PC-3 (cell line): ENCODE measurements at regions not wholly inside any gene's neighbourhood (a gene's known extent, or its start where the extent isn't known, plus 50 kb on each side); places are given as distances from the start of the nearest gene placed in this dataset.

ENCODE experiments used
- ATAC-seq: fragments of 200-7000 bp; cut with Tn5 transposase; 2 replicates; pipeline ENCODE4 v1.9.1; 2020; ENCODE audit warnings: mild to moderate bottlenecking, moderate library complexity
- BruUV-seq: library from RNA; stranded (reverse); fragments of 400-500 nt; replicated peaks from 2 replicates; lab custom pipeline; 2021; lab: Mats Ljungman, UMichigan
- CTCF ChIA-PET: fragments of 300-600 bp; sonication (Branson Sonifier 250); formaldehyde crosslinking; loops from one replicate; lab custom pipeline; 2022; ENCODE audit warnings: antibody characterized with exemption; lab: Charles Lee
- POLR2A ChIA-PET: fragments of 300-600 bp; sonication (Branson Sonifier 250); formaldehyde crosslinking; loops from one replicate; lab custom pipeline; 2022; ENCODE audit warnings: antibody characterized with exemption; ENCODE audit not compliant: unreplicated experiment; lab: Charles Lee
- DNase-seq: peaks from one replicate; pipeline ENCODE4 v3.0.0-alpha.2; 2015
- H2AFZ ChIP-seq: fragments of 300-600 bp; sonication (generic); 2 replicates; pipeline ENCODE4 v1.6.0; 2016; ENCODE audit warnings: antibody characterized with exemption, low read length
- H3F3A ChIP-seq: fragments of 300-600 bp; sonication (generic); one replicate; pipeline ENCODE4 v1.6.0; 2017; ENCODE audit warnings: antibody characterized with exemption, low read length, control low read depth, mild to moderate bottlenecking; ENCODE audit not compliant: unreplicated experiment
- H3K27ac ChIP-seq: fragments of 300-600 bp; sonication (generic); 2 replicates; pipeline ENCODE4 v1.5.1; 2016; ENCODE audit warnings: mild to moderate bottlenecking, low read length
- H3K27me3 ChIP-seq: fragments of 300-600 bp; sonication (generic); 2 replicates; pipeline ENCODE4 v1.6.1; 2016; ENCODE audit warnings: low read length, mixed read lengths
- H3K36me3 ChIP-seq: fragments of 300-600 bp; sonication (generic); 2 replicates; pipeline ENCODE4 v1.6.1; 2016; ENCODE audit warnings: low read depth, mixed run types, low read length, mixed read lengths
- H3K4me1 ChIP-seq: fragments of 300-600 bp; sonication (generic); 2 replicates; pipeline ENCODE4 v1.5.1; 2016; ENCODE audit warnings: low read length; ENCODE audit not compliant: insufficient read depth
- H3K4me2 ChIP-seq: fragments of 300-600 bp; sonication (generic); 2 replicates; pipeline ENCODE4 v1.6.0; 2016; ENCODE audit warnings: low read length
- H3K4me3 ChIP-seq: fragments of 300-600 bp; sonication (generic); 2 replicates; pipeline ENCODE4 v1.5.1; 2016; ENCODE audit warnings: mild to moderate bottlenecking, low read length, mixed read lengths
- H3K79me2 ChIP-seq: fragments of 300-600 bp; sonication (generic); 2 replicates; pipeline ENCODE4 v1.6.1; 2017; ENCODE audit warnings: low read length, mixed read lengths
- H3K9ac ChIP-seq: fragments of 300-600 bp; sonication (generic); 2 replicates; pipeline ENCODE4 v1.6.0; 2016; ENCODE audit warnings: mild to moderate bottlenecking, low read length
- H3K9me2 ChIP-seq: fragments of 300-600 bp; sonication (generic); replicated peaks from 2 replicates; pipeline ENCODE4 v1.6.1; 2016; ENCODE audit warnings: mixed run types, low read length, mixed read lengths
- H3K9me3 ChIP-seq: fragments of 300-600 bp; sonication (generic); 2 replicates; pipeline ENCODE4 v1.6.1; 2016; ENCODE audit warnings: low read length, mixed read lengths
- H4K20me1 ChIP-seq: fragments of 300-600 bp; sonication (generic); 2 replicates; pipeline ENCODE4 v1.6.1; 2016; ENCODE audit warnings: low read length, mixed read lengths
- EZH2 ChIP-seq: fragments of 300-600 bp; sonication (generic); IDR thresholded peaks from one replicate; pipeline ENCODE4 v1.6.1; 2017; ENCODE audit warnings: antibody characterized with exemption, mild to moderate bottlenecking, low read length; ENCODE audit not compliant: unreplicated experiment
- EZH2phosphoT487 ChIP-seq: fragments of 300-600 bp; sonication (generic); IDR thresholded peaks from 2 replicates; pipeline ENCODE4 v1.6.1; 2018; ENCODE audit warnings: mild to moderate bottlenecking, antibody characterized with exemption, low read length, borderline replicate concordance
- intact Hi-C: fragments of 100-400 bp; cut with micrococcal nuclease; formaldehyde crosslinking; loops from 2 replicates; pipeline ENCODE4 v1.9.0; 2023
- TF ChIP-seq, protein P1 (sequence below): fragments of 300-600 bp; sonication (generic); conservative IDR thresholded peaks from 2 replicates; pipeline ENCODE4 v1.5.1; 2017; ENCODE audit warnings: antibody characterized with exemption, low read depth, mild to moderate bottlenecking, low read length

DNA sequence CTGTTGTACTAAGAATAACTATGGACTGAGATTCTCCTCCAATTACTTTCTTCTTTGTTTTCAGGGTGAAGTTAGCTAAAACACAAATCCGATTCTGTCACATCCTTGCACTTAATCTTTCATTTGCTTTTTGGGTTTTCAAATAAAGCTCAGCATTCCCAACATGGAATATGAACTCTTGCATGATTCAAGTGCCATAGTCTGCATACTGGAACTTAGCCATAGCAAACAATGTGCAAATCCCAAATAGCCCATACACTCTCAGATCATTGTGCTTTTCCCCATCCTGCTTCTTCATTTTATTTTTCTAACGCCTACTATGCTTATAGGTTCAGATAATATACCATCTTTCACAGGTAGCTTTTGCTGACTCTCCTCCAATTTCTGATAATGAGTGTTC lies 455.8 kb upstream of the PRMT6 start:
- intact Hi-C loops, result no loop called here
- DNase-seq, result peak; percentile 10

DNA sequence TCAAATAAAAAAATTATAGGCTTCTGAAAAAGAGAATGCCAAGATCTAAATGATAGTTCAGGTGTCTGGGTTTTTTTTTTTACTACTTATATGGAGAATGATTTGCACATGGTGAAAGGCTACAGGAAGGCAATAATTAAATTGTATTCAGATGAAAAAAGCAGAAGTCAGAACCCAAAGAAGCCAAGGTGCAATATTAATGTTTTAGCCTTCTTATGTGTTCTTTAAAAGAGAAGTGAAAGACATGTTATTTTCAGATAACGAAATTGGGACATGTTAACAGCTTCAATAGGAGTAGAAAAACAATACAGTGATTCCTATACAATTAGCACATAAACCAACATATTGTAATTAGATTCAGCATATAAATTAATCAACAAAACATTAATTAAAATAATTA lies 452.9 kb upstream of the PRMT6 start:
- ChIA-PET CTCF (no interaction called here), POLR2A (no interaction called here)
- intact Hi-C loops, result no loop called here
- Histone ChIP-seq H3K79me2 (no peaks in the 10 kb centered on the region), H2AFZ (no peak overlapping the region), H4K20me1 (no peaks in the 10 kb centered on the region), H3K9me2 (0 out of 2 replicates have a peak, but pooled peaks cover 3% of the 10 kb centered on the region), H3K9ac (no peak overlapping the region), H3K27ac (no peak overlapping the region), H3F3A (no peaks in the 10 kb centered on the region), H3K9me3 (no peaks in the 10 kb centered on the region), H3K4me2 (no peak overlapping the region), H3K4me3 (no peak overlapping the region), H3K4me1 (0 out of 2 replicates have a peak, but pooled peaks cover 5% of the 10 kb centered on the region), H3K27me3 (no peaks in the 10 kb centered on the region), H3K36me3 (no peaks in the 10 kb centered on the region)
- ATAC-seq, result no peak
- TF ChIP-seq EZH2, result no peak
- no peak for TF ChIP-seq EZH2phosphoT487
- TF ChIP-seq, protein P1, sequence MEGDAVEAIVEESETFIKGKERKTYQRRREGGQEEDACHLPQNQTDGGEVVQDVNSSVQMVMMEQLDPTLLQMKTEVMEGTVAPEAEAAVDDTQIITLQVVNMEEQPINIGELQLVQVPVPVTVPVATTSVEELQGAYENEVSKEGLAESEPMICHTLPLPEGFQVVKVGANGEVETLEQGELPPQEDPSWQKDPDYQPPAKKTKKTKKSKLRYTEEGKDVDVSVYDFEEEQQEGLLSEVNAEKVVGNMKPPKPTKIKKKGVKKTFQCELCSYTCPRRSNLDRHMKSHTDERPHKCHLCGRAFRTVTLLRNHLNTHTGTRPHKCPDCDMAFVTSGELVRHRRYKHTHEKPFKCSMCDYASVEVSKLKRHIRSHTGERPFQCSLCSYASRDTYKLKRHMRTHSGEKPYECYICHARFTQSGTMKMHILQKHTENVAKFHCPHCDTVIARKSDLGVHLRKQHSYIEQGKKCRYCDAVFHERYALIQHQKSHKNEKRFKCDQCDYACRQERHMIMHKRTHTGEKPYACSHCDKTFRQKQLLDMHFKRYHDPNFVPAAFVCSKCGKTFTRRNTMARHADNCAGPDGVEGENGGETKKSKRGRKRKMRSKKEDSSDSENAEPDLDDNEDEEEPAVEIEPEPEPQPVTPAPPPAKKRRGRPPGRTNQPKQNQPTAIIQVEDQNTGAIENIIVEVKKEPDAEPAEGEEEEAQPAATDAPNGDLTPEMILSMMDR, result no peak
- DNase-seq, result no peak
- BruUV-seq, result no TSS peak

More for the DNA sequence above, 455.8 kb upstream of the PRMT6 start:
- ChIA-PET CTCF (no interaction called here), POLR2A (no interaction called here)
- no peak for ATAC-seq
- H3K27me3 ChIP-seq, result no peaks in the 10 kb centered on the region
- H3K4me3 ChIP-seq, result no peak overlapping the region
- H3K79me2 ChIP-seq, result no peaks in the 10 kb centered on the region
- no peaks in the 10 kb centered on the region for H3F3A ChIP-seq
- no peak overlapping the region for H3K4me2 ChIP-seq
- H2AFZ ChIP-seq, result no peak overlapping the region
- no peaks in the 10 kb centered on the region for H3K4me1 ChIP-seq
- H3K27ac ChIP-seq, result no peak overlapping the region
- H3K9ac ChIP-seq, result no peak overlapping the region
- no TSS peak for BruUV-seq
- H4K20me1 ChIP-seq, result no peaks in the 10 kb centered on the region
- H3K9me2 ChIP-seq, result 0 out of 2 replicates have a peak, but pooled peaks cover 3% of the 10 kb centered on the region
- TF ChIP-seq EZH2, result no peak
- TF ChIP-seq, protein P1, result no peak
- TF ChIP-seq EZH2phosphoT487, result no peak
- no peaks in the 10 kb centered on the region for H3K36me3 ChIP-seq
- no peaks in the 10 kb centered on the region for H3K9me3 ChIP-seq

DNA sequence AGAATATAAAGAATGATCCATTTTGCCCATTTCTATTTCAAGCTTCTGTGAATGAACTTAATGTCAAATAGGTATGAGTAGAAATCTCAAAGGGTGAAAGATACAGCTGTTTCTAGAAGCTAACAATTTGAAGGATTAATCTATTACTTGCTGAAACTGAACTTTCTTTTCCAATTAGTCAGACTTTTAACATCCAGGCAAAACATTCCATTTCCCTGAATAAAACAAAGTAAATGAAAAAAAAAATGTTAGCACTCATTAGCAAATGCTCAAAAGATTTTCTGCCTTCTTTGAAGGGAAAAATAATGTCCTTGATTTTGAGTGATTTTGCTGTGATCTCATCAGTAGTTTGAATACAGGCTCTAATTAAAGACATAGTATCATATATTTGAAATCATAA lies 447.6 kb upstream of the PRMT6 start:
- ATAC-seq, result no peak
- CTCF ChIA-PET, result no interaction called here
- Histone ChIP-seq H3K4me2 (no peak overlapping the region), H3K27me3 (no peaks in the 10 kb centered on the region), H3K4me3 (no peak overlapping the region), H3K9ac (no peak overlapping the region), H3F3A (no peaks in the 10 kb centered on the region), H3K27ac (no peak overlapping the region), H4K20me1 (no peaks in the 10 kb centered on the region), H3K9me2 (no peaks in the 10 kb centered on the region), H3K36me3 (no peaks in the 10 kb centered on the region), H2AFZ (no peak overlapping the region), H3K79me2 (no peaks in the 10 kb centered on the region), H3K9me3 (no peaks in the 10 kb centered on the region), H3K4me1 (0 out of 2 replicates have a peak, but pooled peaks cover 5% of the 10 kb centered on the region)
- intact Hi-C loops, result no loop called here
- POLR2A ChIA-PET, result no interaction called here
- peak; percentile 8 for DNase-seq
- no TSS peak for BruUV-seq
- TF ChIP-seq, protein P1, result no peak
- no peak for TF ChIP-seq EZH2
- TF ChIP-seq EZH2phosphoT487, result no peak
